ENCODE measurements at regions not wholly inside any gene's neighbourhood (a gene's known extent, or its start where the extent isn't known, plus 50 kb on each side); places are given as distances from the start of the nearest gene placed in this dataset.
A peak's percentile ranks its signal among the peaks of the same experiment; 100 is the strongest.
"Not testable (repeated sequence)": the region's sequence is repeated elsewhere in the genome, so short reads cannot be mapped to it uniquely, and the experiment has no call there.

DNA sequence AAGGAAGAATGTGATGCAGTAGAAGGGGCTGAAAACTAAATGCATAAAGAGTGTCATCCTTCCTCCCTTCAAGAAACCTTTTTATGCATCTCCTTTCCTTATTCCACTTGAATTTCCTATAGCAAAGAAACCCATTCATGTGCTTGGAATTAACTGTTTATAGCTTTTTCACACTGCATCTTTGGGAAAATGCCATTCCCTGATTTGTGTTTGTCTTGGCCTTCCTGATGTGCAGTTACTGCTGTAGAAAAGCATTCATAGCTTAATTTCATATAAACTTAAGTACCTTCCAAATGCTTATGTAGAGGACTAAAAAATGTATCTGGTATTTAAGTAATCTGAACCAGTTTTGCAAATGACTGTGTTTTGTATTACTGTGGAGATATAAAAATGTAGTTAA lies 61.8 kb downstream of the SDR9C7 start:
- DNase-seq, result no peak

DNA sequence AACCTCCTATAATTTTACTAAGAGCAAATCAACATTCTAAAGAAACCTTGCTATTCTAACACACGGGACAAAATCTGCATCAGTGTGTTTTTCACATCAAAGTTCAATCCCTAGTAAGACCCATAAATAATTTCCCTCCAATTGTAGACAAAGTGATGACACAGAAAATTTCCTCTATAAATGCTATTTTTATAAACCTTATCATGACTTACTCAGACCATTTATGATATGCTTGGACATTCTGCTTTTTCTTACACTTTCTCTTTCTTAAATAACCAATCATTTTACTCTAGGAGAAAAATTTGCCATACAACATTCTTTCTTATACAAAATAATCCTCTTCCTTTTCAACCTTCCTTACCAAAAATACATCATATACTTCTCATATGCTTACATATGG lies 67.0 kb downstream of the SDR9C7 start:
- no peak for DNase-seq

DNA sequence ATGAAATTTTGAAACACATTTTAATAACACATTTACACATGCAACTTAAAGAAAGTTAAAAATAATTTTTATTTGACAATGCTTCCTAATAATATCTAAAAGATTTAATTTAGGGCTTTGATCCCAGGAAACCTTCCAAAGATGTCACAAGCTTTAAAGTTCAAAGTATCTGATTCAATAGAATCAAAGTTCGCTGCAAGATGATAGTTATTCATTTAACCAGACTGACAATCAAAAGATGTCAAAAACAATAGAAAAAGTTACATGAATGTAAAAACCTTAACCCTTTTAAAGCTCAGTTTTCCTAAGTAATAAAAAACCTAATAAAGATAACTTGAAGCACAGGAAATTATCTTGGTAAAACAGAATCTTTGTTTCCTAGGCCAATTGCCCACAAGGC lies 67.7 kb downstream of the SDR9C7 start:
- no peak for DNase-seq

DNA sequence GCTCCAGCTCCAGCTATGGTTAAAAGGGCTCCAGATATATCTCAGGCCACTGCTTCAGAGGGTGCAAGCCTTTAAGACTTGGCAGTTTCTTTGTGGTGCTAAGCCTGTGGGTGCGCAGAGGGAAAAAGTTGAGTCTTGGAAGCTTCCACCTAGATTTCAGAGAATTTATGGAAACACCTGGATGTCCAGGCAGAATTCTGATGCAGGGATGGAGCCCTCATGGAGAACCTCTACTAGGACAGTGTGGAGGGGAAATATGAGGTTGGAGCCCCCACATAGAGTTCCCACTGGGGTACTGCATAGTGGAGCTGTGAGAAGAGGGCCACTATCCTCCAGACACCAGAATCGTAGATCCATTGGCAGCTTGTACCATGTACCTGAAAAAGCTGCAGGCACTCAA lies 69.9 kb downstream of the SDR9C7 start:
- no peak for DNase-seq

DNA sequence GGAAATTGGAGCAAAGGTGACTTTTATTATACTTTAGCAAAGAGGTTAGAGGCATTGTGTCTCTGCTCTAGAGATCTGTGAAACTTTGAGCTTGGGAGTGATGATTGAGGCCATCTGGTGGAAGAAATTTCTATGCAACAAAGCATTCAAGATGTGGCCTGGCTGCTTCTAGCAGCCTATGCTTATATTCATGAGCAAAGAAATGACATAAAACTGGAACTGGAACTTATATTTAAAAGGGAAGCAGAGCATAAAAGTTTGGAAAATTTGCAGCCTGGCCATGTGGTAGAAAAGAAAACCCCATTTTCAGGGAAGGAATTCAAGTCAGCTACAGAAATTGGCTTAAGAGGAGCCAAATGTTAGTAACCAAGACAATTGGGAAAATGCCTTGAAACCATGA lies 70.4 kb downstream of the SDR9C7 start:
- DNase-seq, result no peak

DNA sequence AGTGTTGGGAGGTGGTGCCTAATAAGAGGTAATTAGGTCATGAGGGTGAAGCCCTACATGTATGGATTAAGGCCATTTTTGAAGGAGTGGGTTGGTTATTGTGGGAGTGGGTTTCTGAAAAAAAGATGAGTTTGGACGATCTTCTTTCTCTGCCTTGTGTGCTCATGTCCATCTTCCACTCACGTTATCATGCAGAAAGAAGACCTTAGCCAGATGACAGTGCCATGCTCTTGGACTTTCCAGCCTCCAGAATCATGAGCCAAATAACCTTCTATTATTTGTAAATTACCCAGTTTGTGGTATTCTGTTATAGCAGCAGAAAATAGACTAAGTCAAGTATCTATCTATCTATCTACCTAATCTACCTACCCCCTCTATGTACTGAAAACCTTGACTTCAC lies 71.9 kb downstream of the SDR9C7 start:
- no peak for DNase-seq

DNA sequence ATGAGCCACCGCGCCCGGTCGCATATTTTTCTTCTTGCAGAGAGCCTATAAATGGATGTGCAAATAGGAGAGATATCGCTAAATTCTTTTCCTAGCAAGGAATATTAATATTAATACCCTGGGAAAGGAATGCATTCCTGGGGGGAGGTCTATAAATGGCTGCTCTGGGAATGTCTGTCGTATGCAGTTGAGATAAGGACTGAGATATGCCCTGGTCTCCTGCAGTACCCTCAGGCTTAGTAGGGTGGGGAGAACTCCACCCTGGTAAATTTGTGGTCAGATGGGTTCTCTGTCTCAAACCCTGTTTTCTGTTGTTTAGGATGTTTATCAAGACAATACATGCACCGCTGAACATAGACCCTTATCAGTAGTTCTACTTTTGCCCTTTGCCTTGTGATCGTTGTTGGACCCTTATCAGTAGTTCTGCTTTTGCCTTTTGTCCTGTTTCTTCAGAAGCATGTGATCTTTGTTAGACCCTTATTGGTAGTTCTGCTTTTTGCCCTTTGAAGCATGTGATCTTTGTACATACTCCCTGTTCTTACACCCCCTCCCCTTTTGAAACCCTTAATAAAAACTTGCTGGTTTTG lies 80.7 kb downstream of the SDR9C7 start:
- DNase-seq, result not testable (repeated sequence)

DNA sequence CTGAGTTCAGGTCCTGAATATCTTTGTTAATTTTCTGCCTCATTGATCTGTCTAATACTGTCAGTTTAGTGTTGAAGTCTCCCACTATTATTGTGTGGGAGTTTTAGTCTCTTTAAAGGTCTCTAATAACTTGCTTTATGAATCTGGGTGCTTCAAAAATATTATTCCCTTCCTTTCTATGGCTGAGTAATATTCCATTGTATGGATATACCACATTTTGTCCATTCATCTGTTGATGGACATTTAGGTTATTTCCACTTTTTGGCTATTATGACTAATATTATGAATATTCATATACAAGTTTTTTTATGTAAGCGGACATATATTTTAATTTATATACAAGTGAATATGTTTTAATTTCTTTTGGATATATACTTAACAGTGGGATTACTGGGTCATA lies 82.7 kb downstream of the SDR9C7 start:
- DNase-seq, result no peak

DNA sequence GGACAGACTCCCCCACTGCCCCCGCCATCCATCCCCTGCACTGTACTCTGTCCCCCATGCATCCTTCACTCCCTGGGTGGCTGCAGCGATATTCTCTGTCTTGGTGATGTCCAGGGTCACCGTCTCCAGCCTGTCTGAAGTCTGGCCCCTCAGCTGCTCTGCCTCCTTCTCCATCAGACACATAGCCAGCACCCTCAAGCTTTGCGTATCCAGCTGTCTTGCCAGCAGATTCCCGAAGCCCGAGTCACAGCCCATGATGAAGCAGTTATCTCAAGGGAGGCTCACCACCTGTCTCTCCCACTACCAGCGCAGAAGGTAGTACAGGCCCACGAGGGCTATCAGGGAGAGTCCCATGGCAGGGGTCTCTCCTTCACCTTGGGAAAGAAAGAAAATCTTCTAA lies 77.8 kb downstream of the HSD17B6 start:
- DNase-seq, result no peak

DNA sequence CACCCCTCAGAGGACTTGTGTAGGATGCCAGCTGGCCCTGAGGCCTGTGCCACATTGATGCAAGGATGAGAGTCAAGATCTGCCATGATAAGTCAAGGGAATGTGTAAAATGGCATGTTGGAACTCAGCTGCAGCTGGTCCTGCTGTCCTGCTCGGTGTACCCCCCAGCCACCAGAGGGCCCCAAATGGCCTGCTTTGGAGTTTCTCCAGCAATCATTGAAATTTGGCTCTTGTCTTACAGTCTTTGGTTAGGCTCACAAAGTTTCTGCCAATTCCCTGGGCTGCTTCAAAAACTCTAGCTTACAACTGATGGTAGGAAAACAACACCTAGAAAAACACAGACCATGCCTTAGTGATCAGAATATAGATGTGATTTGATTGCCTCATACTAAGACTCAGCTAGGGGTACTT lies 76.8 kb downstream of the HSD17B6 start:
- peak; percentile 10 to 11 for DNase-seq

DNA sequence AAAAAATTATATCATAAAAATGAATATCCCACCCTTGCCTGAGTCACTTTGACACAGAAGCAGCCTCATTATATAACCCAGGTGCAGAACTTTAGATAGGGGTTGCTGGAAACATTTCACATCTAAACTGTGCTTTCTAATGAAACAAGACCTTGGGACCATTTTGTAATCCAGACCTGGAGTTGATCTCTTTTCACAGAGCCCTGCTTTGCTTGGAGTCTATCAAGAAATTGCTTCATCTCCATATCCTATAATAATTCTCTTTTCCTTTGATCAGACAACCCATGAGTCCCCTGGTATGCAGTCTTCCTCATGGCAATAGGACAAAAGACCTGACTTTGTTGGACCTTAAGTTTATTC lies 76.3 kb downstream of the HSD17B6 start:
- no peak for DNase-seq

DNA sequence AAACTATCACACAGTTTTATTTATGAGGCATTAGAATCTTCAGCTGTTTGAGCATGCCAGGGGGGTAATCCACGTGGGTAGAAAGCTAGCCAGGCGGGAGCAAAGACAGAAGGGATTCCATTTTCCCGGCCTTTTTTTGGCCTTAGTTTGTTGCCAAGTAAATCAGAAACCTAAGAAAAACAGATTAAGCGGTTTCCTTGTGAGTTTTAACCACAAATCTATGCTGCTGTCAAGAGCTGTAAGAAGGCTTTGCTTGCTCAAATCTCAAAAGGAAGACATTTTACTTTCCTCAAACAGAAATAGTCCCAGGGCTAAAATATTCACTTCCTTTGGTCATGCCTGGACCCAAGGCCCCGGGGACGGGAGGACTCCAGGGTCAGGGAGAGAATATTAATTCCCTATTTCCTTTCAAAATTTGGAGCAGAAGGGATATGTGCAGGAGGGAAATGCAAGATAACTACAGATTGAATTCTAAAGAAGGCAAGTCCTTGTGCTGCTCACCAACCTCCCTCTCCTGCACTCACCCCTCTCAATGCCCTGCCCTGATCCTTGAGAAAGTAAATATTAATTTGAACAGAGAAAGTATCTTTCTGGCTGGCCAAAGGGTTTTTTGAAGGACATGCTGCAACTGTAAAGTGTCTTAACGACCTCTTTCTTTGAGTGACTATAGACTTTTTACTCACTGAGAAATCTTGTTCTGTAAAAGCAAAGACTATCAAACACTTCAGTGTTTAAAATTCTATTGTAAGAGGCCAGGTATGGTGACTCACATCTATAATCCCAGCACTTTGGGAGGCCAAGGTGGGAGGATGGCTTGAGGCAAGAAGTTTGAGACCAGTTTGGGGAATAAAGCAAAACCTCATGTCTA lies 75.7 kb downstream of the HSD17B6 start:
- DNase-seq, result no peak
